ENCODE measurements at regions not wholly inside any gene's neighbourhood (a gene's known extent, or its start where the extent isn't known, plus 50 kb on each side); places are given as distances from the start of the nearest gene placed in this dataset.

DNA sequence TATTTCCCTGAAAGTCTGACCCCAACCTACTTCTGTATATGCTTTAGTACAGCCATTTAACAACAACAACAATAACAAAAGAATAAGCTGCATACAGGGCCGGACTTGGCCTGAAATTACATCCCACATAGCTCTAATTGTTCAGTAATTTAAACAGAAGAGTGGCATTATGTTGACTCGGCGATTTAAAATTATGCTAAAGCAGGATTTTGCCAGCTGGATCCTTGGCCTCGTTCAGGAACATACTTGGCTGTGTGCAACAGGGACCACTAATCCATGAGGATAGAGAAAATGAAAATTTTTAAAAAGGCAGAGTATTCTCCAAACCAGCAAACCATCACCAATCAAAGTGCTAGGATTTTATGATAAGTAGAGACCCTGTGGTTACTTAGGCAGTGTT is 433.1 kb upstream of the RBMS3 start:
- TF ChIP-seq, protein P1, sequence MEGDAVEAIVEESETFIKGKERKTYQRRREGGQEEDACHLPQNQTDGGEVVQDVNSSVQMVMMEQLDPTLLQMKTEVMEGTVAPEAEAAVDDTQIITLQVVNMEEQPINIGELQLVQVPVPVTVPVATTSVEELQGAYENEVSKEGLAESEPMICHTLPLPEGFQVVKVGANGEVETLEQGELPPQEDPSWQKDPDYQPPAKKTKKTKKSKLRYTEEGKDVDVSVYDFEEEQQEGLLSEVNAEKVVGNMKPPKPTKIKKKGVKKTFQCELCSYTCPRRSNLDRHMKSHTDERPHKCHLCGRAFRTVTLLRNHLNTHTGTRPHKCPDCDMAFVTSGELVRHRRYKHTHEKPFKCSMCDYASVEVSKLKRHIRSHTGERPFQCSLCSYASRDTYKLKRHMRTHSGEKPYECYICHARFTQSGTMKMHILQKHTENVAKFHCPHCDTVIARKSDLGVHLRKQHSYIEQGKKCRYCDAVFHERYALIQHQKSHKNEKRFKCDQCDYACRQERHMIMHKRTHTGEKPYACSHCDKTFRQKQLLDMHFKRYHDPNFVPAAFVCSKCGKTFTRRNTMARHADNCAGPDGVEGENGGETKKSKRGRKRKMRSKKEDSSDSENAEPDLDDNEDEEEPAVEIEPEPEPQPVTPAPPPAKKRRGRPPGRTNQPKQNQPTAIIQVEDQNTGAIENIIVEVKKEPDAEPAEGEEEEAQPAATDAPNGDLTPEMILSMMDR (conservative IDR thresholded peaks at IDR 0.05; ENCODE audit: low read length) = no peak
- TF ChIP-seq EZH2phosphoT487 (IDR thresholded peaks at IDR 0.05; ENCODE audit: borderline replicate concordance, low read depth, low read length) = no peak

Measured in OCI-LY7 (cell line).